Gastrocnemius medialis (tissue), 4 donors: ENCODE measurements at regions not wholly inside any gene's neighbourhood (a gene's known extent, or its start where the extent isn't known, plus 50 kb on each side); places are given as distances from the start of the nearest gene placed in this dataset.
"Not testable (repeated sequence)": the region's sequence is repeated elsewhere in the genome, so short reads cannot be mapped to it uniquely, and the experiment has no call there.

Source experiments
- ATAC-seq, 2 donors: fragments of 150-250 bp; one replicate each; pipeline ENCODE4 v1.9.1; 2016
- DNase-seq, 2 donors: peaks; one replicate each; pipeline ENCODE4 v3.0.0-alpha.2; 2019
- H3K27ac ChIP-seq, 4 donors: fragments of 200-600 bp; sonication (generic); 1 replicate in 1 of 4; 2 replicates in 3 of 4; pipeline ENCODE4 v1.5.1; 2016 to 2018; ENCODE audit warnings: mild to moderate bottlenecking in 2 of 4, moderate library complexity in 1 of 4
- H3K27me3 ChIP-seq, 3 donors: fragments of 200-600 bp; sonication (generic) in 2 of 3; 1 replicate in 1 of 3; 2 replicates in 2 of 3; pipeline versions ENCODE4 v1.5.1 to v1.6.0; 2016 to 2019; ENCODE audit warnings: mild to moderate bottlenecking in 1 of 3, moderate library complexity in 1 of 3
- H3K36me3 ChIP-seq, 2 donors: fragments of 200-600 bp; sonication (generic) in 1 of 2; one replicate each; pipeline ENCODE4 v1.5.1; 2017 to 2018
- H3K4me1 ChIP-seq, 2 donors: fragments of 200-600 bp; sonication (generic) in 1 of 2; one replicate each; pipeline ENCODE4 v1.5.1; 2016 to 2017; ENCODE audit warnings: mild to moderate bottlenecking in 2 of 2
- H3K4me3 ChIP-seq, 4 donors: fragments of 200-600 bp; sonication (generic) in 3 of 4; 1 replicate in 1 of 4; 2 replicates in 3 of 4; pipeline ENCODE4 v1.5.1; 2016 to 2019; ENCODE audit warnings: mild to moderate bottlenecking in 2 of 4
- H3K9me3 ChIP-seq, 3 donors: fragments of 200-600 bp; sonication (generic) in 2 of 3; 1 replicate in 1 of 3; 2 replicates in 2 of 3; pipeline ENCODE4 v1.5.1; 2016 to 2019
- CTCF ChIP-seq, 5 experiments: fragments of 450-650 bp in 3 of 5; fragments of 200-600 bp in 2 of 5; sonication (generic) in 2 of 5; IDR thresholded peaks in 4 of 5; conservative IDR thresholded peaks in 1 of 5; 1 replicate in 4 of 5; 2 replicates in 1 of 5; pipeline ENCODE4 v1.5.1; 2016 to 2019; ENCODE audit warnings: antibody characterized with exemption in 5 of 5, mild to moderate bottlenecking in 3 of 5, moderate library complexity in 3 of 5
- POLR2A ChIP-seq, 2 donors: fragments of 450-650 bp; IDR thresholded peaks; one replicate each; pipeline ENCODE4 v1.6.1; 2017; ENCODE audit warnings: antibody characterized with exemption in 2 of 2, mild to moderate bottlenecking in 2 of 2, moderate library complexity in 2 of 2
- in situ Hi-C, 4 donors: fragments of 200-750 bp; cut with MboI; loops; one replicate each; pipeline versions ENCODE4 v1.15.0 to v1.8.0; 2017; ENCODE audit warnings: low sequenced_read_pairs in 4 of 4
- intact Hi-C: fragments of 100-400 bp; cut with DNase I; formaldehyde crosslinking; loops from one replicate; pipeline ENCODE4 v1.15.1; 2023; ENCODE audit warnings: low total_unique reads

- in situ Hi-C loops, result no loop called here
- Histone ChIP-seq H3K27ac (no peak overlapping the region), H3K9me3 (no peaks in the 10 kb centered on the region), H3K36me3 (no peaks in the 10 kb centered on the region), H3K4me3 (no peak overlapping the region), H3K4me1 (no peaks in the 10 kb centered on the region), H3K27me3 (no peaks in the 10 kb centered on the region)
- intact Hi-C loops, result no loop called here
- TF ChIP-seq POLR2A (IDR thresholded peaks at IDR 0.05), result no peak
- no peak for TF ChIP-seq CTCF (IDR thresholded peaks at IDR 0.05 in 4 of 5, conservative IDR thresholded peaks at IDR 0.05 in 1 of 5)
- DNase-seq (no peak), ATAC-seq (no peak)
Measured at GRCh38 chr5:9817819-9818218, 187.7 kb upstream of the TAS2R1 start.

DNA sequence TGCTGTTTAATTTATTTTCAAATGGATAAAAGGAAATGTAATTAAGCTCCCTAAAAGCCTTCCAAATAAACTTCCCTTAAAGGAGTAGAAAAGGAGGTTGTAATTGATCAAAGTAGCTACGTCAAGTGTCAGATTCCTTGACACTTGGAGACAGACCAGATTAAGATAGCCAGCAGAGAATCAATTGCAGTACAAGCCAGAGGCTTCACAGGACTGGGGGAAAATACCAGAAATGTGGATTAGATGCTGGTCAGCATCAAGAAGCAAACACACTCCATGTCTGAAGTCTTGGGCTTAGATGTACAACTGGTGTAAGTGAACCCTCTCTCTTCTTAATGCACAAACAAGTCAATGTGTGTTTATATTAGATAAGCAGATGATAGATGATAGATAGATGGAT is 184.9 kb upstream of the TAS2R1 start:
- no peak overlapping the region for H3K4me3 ChIP-seq
- no peaks in the 10 kb centered on the region for H3K4me1 ChIP-seq
- no peaks in the 10 kb centered on the region for H3K36me3 ChIP-seq
- H3K27ac ChIP-seq, result no peak overlapping the region
- no peaks in the 10 kb centered on the region for H3K9me3 ChIP-seq
- intact Hi-C loops, result no loop called here
- H3K27me3 ChIP-seq, result no peaks in the 10 kb centered on the region
- TF ChIP-seq CTCF (IDR thresholded peaks at IDR 0.05 in 4 of 5, conservative IDR thresholded peaks at IDR 0.05 in 1 of 5) (no peak), POLR2A (IDR thresholded peaks at IDR 0.05) (no peak)
- in situ Hi-C loops, result no loop called here
- DNase-seq (no peak), ATAC-seq (no peak)

GRCh38 chr5:9813305-9813704 is 183.2 kb upstream of the TAS2R1 start:
- intact Hi-C loops (no loop called here), in situ Hi-C loops (no loop called here)
- Histone ChIP-seq H3K9me3 (no peaks in the 10 kb centered on the region), H3K27me3 (no peaks in the 10 kb centered on the region), H3K4me3 (no peak overlapping the region), H3K27ac (no peak overlapping the region), H3K4me1 (no peaks in the 10 kb centered on the region), H3K36me3 (no peaks in the 10 kb centered on the region)
- DNase-seq, result no peak
- no peak for TF ChIP-seq POLR2A (IDR thresholded peaks at IDR 0.05)
- no peak for TF ChIP-seq CTCF (IDR thresholded peaks at IDR 0.05 in 4 of 5, conservative IDR thresholded peaks at IDR 0.05 in 1 of 5)
- ATAC-seq, result no peak

DNA sequence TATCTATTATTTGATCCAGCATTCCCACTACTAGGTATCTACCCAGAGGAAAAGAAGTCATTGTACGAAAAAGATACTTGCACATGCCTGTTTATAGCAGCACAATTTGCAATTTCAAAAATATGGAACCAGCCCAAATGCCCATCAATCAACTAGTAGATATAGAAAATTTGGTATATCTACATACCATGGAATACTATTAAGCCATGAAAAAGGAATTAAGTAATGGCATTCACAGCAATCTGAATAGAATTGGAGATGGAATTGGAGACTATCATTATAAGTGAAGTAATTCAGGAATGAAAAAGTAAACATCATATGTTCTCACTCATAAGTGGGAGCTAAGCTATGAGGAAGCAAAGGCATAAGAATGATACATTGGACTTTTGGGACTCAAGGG is 177.2 kb upstream of the TAS2R1 start:
- H3K9me3 ChIP-seq, H3K4me3 ChIP-seq: not testable (repeated sequence)

DNA sequence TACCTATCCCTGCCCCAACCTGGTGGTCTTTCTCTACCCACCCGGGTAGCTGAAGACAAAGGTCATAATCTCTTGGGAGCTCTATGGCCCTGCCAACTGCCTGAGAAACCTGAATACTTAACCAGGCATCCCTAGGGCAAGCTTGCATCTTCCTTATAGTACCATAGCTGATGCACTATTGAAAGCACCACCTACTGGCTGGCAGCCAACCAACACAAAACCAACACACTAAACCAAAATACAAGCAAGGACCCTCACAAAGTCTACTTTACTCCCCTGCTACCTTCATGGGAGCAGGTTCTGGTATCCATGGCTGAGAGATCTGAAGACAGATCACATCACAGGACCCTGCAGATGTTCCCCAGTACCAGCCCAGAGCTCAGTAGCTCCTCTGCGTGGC is 171.8 kb upstream of the TAS2R1 start:
- ATAC-seq (no peak), DNase-seq (no peak)
- Histone ChIP-seq H3K27me3 (no peaks in the 10 kb centered on the region), H3K36me3 (no peaks in the 10 kb centered on the region), H3K4me1 (no peaks in the 10 kb centered on the region), H3K4me3 (no peak overlapping the region), H3K9me3 (no peaks in the 10 kb centered on the region), H3K27ac (no peak overlapping the region)
- intact Hi-C loops (no loop called here), in situ Hi-C loops (no loop called here)
- no peak for TF ChIP-seq POLR2A (IDR thresholded peaks at IDR 0.05)
- no peak for TF ChIP-seq CTCF (IDR thresholded peaks at IDR 0.05 in 4 of 5, conservative IDR thresholded peaks at IDR 0.05 in 1 of 5)

More for the DNA sequence above, 177.2 kb upstream of the TAS2R1 start:
- in situ Hi-C loops, H3K36me3 ChIP-seq, intact Hi-C loops, ATAC-seq, H3K4me1 ChIP-seq, DNase-seq, H3K27me3 ChIP-seq, H3K27ac ChIP-seq: not testable (repeated sequence)
